Mesodermal cell (in vitro differentiated cells): ENCODE measurements at regions not wholly inside any gene's neighbourhood (a gene's known extent, or its start where the extent isn't known, plus 50 kb on each side); places are given as distances from the start of the nearest gene placed in this dataset.

Experiments used
- H3K27ac ChIP-seq: 2 replicates; pipeline ENCODE4 v1.7.0; 2013; ENCODE audit warnings: mild to moderate bottlenecking, low read depth, low read length, moderate library complexity; ENCODE audit not compliant: severe bottlenecking
- H3K36me3 ChIP-seq: 2 replicates; pipeline ENCODE4 v1.7.1; 2013; ENCODE audit warnings: mild to moderate bottlenecking, low read length, moderate library complexity; ENCODE audit not compliant: control insufficient read depth, insufficient read depth
- H3K4me1 ChIP-seq: one replicate; pipeline ENCODE4 v1.7.1; 2013; ENCODE audit warnings: mild to moderate bottlenecking, low read length; ENCODE audit not compliant: insufficient read depth, control insufficient read depth, poor library complexity, severe bottlenecking
- H3K4me3 ChIP-seq: 2 replicates; pipeline ENCODE4 v1.7.0; 2013; ENCODE audit warnings: low read length, control low read depth, mild to moderate bottlenecking; ENCODE audit not compliant: insufficient read depth, poor library complexity, severe bottlenecking; ENCODE audit errors: extremely low read depth
- H3K9me3 ChIP-seq: 2 replicates; pipeline ENCODE4 v1.7.1; 2013; ENCODE audit warnings: mild to moderate bottlenecking, low read length, moderate library complexity; ENCODE audit not compliant: control insufficient read depth
- WGBS, 2 experiments: methylation state at CpG; one replicate each; pipeline ENCODE4 v1.1.5; 2013; ENCODE audit warnings: missing lambda C conversion rate in 2 of 2; ENCODE audit not compliant: insufficient coverage in 2 of 2; 5-methylcytosine and 5-hydroxymethylcytosine counted together

GRCh38 chr1:118326960-118327629 is 142.1 kb upstream of the SPAG17 start:
- Histone ChIP-seq H3K9me3 (no peaks in the 10 kb centered on the region), H3K36me3 (no peaks in the 10 kb centered on the region), H3K4me1 (no peaks in the 10 kb centered on the region), H3K27ac (no peak overlapping the region), H3K4me3 (no peak overlapping the region)
- WGBS, 2 experiments = 84 to 93% methylated on average over 2 of the region's 6 CpGs

GRCh38 chr1:118325550-118326225 is 140.7 kb upstream of the SPAG17 start:
- H3K27ac ChIP-seq = no peak overlapping the region
- no peaks in the 10 kb centered on the region for H3K4me1 ChIP-seq
- no peaks in the 10 kb centered on the region for H3K36me3 ChIP-seq
- H3K9me3 ChIP-seq = no peaks in the 10 kb centered on the region
- H3K4me3 ChIP-seq = no peak overlapping the region

- 0% methylated on average over 1 of the region's 1 CpG for WGBS, 2 experiments
- Histone ChIP-seq H3K4me3 (no peak overlapping the region), H3K27ac (no peak overlapping the region), H3K36me3 (no peaks in the 10 kb centered on the region), H3K4me1 (no peaks in the 10 kb centered on the region), H3K9me3 (no peaks in the 10 kb centered on the region)
Observed at GRCh38 chr1:118323246-118323645, 138.2 kb upstream of the SPAG17 start.

GRCh38 chr1:118322331-118322730 is 137.3 kb upstream of the SPAG17 start:
- H3K4me3 ChIP-seq = no peak overlapping the region
- no peak overlapping the region for H3K27ac ChIP-seq
- H3K36me3 ChIP-seq = no peaks in the 10 kb centered on the region
- no peaks in the 10 kb centered on the region for H3K9me3 ChIP-seq
- WGBS, 2 experiments = 64 to 67% methylated on average over 1 of the region's 3 CpGs
- no peaks in the 10 kb centered on the region for H3K4me1 ChIP-seq

GRCh38 chr1:118321840-118322239 is 136.8 kb upstream of the SPAG17 start:
- Histone ChIP-seq H3K27ac (no peak overlapping the region), H3K4me1 (no peaks in the 10 kb centered on the region), H3K9me3 (no peaks in the 10 kb centered on the region), H3K4me3 (no peak overlapping the region), H3K36me3 (no peaks in the 10 kb centered on the region)
- WGBS, 2 experiments = 60 to 74% methylated on average over 1 to 2 of the region's 6 CpGs

- 87 to 91% methylated on average over 3 to 4 of the region's 6 CpGs for whole genome bisulfite sequencing, 2 experiments
- no peaks in the 10 kb centered on the region for H3K36me3 ChIP-seq
- no peaks in the 10 kb centered on the region for H3K4me1 ChIP-seq
- no peaks in the 10 kb centered on the region for H3K9me3 ChIP-seq
- H3K4me3 ChIP-seq = no peak overlapping the region
- H3K27ac ChIP-seq = no peak overlapping the region
Observed at GRCh38 chr1:118317842-118318614, 133.0 kb upstream of the SPAG17 start.

GRCh38 chr1:118306851-118307250 is 121.8 kb upstream of the SPAG17 start:
- 84 to 97% methylated on average over 3 of the region's 4 CpGs for WGBS, 2 experiments
- no peaks in the 10 kb centered on the region for H3K9me3 ChIP-seq
- peaks cover 16% of the 10 kb centered on the region for H3K4me1 ChIP-seq
- H3K36me3 ChIP-seq = no peaks in the 10 kb centered on the region
- no peak overlapping the region for H3K27ac ChIP-seq
- no peak overlapping the region for H3K4me3 ChIP-seq

- Histone ChIP-seq H3K36me3 (no peaks in the 10 kb centered on the region), H3K4me3 (no peak overlapping the region), H3K4me1 (peaks cover 16% of the 10 kb centered on the region), H3K27ac (no peak overlapping the region), H3K9me3 (no peaks in the 10 kb centered on the region)
- WGBS, 2 experiments = 67 to 70% methylated on average over 3 of the region's 4 CpGs
Observed at GRCh38 chr1:118304722-118305359, 119.8 kb upstream of the SPAG17 start.

GRCh38 chr1:118303534-118303933 is 118.5 kb upstream of the SPAG17 start:
- Histone ChIP-seq H3K4me1 (peaks cover 16% of the 10 kb centered on the region), H3K27ac (no peak overlapping the region), H3K36me3 (no peaks in the 10 kb centered on the region), H3K9me3 (no peaks in the 10 kb centered on the region), H3K4me3 (no peak overlapping the region)
- 36 to 63% methylated on average over 2 of the region's 4 CpGs for WGBS, 2 experiments

- no peaks in the 10 kb centered on the region for H3K36me3 ChIP-seq
- peaks cover 16% of the 10 kb centered on the region for H3K4me1 ChIP-seq
- H3K9me3 ChIP-seq = no peaks in the 10 kb centered on the region
- no peak overlapping the region for H3K27ac ChIP-seq
- H3K4me3 ChIP-seq = no peak overlapping the region
Observed at GRCh38 chr1:118303064-118303463, 118.0 kb upstream of the SPAG17 start.
